ENCODE measurements at regions not wholly inside any gene's neighbourhood (a gene's known extent, or its start where the extent isn't known, plus 50 kb on each side); places are given as distances from the start of the nearest gene placed in this dataset.

- TF ChIP-seq, protein P1, sequence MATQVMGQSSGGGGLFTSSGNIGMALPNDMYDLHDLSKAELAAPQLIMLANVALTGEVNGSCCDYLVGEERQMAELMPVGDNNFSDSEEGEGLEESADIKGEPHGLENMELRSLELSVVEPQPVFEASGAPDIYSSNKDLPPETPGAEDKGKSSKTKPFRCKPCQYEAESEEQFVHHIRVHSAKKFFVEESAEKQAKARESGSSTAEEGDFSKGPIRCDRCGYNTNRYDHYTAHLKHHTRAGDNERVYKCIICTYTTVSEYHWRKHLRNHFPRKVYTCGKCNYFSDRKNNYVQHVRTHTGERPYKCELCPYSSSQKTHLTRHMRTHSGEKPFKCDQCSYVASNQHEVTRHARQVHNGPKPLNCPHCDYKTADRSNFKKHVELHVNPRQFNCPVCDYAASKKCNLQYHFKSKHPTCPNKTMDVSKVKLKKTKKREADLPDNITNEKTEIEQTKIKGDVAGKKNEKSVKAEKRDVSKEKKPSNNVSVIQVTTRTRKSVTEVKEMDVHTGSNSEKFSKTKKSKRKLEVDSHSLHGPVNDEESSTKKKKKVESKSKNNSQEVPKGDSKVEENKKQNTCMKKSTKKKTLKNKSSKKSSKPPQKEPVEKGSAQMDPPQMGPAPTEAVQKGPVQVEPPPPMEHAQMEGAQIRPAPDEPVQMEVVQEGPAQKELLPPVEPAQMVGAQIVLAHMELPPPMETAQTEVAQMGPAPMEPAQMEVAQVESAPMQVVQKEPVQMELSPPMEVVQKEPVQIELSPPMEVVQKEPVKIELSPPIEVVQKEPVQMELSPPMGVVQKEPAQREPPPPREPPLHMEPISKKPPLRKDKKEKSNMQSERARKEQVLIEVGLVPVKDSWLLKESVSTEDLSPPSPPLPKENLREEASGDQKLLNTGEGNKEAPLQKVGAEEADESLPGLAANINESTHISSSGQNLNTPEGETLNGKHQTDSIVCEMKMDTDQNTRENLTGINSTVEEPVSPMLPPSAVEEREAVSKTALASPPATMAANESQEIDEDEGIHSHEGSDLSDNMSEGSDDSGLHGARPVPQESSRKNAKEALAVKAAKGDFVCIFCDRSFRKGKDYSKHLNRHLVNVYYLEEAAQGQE (IDR thresholded peaks at IDR 0.05; ENCODE audit: low read depth): no peak
- TF ChIP-seq TEAD4 (IDR thresholded peaks at IDR 0.05) (no peak), CREB1 (IDR thresholded peaks at IDR 0.05; ENCODE audit: low read depth) (no peak), CEBPB (IDR thresholded peaks at IDR 0.05) (no peak), NFIC (IDR thresholded peaks at IDR 0.05) (no peak), EP300 (IDR thresholded peaks at IDR 0.05; ENCODE audit: borderline replicate concordance) (no peak), ZBTB7A (IDR thresholded peaks at IDR 0.05; ENCODE audit: low read depth) (no peak)
- TF ChIP-seq, protein P2, sequence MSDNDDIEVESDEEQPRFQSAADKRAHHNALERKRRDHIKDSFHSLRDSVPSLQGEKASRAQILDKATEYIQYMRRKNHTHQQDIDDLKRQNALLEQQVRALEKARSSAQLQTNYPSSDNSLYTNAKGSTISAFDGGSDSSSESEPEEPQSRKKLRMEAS (IDR thresholded peaks at IDR 0.05): no peak
These were observed 78.9 kb upstream of the SLC22A11 start for GRCh38 chr11:64476881-64477280.
